Left ventricle myocardium inferior (tissue), 1 donor: ENCODE measurements at regions not wholly inside any gene's neighbourhood (a gene's known extent, or its start where the extent isn't known, plus 50 kb on each side); places are given as distances from the start of the nearest gene placed in this dataset.

Source experiments
- DNase-seq: peaks from one replicate; pipeline ENCODE4 v3.0.0-alpha.2; 2020
- H3K27ac ChIP-seq: fragments of 200-600 bp; replicated peaks from 2 replicates; pipeline ENCODE4 v1.8.0; 2021
- H3K27me3 ChIP-seq: fragments of 200-600 bp; 2 replicates; pipeline ENCODE4 v1.8.0; 2021; ENCODE audit warnings: low read depth
- H3K36me3 ChIP-seq: fragments of 200-600 bp; 2 replicates; pipeline ENCODE4 v1.8.0; 2021
- H3K4me1 ChIP-seq: fragments of 200-600 bp; 2 replicates; pipeline ENCODE4 v1.8.0; 2021
- H3K4me3 ChIP-seq: fragments of 200-600 bp; 2 replicates; pipeline ENCODE4 v1.8.0; 2021; ENCODE audit warnings: mild to moderate bottlenecking, moderate library complexity
- H3K9me3 ChIP-seq: fragments of 200-600 bp; replicated peaks from 2 replicates; pipeline ENCODE4 v1.8.0; 2021
- CTCF ChIP-seq: fragments of 200-600 bp; IDR thresholded peaks from 2 replicates; pipeline ENCODE4 v1.8.0; 2021; ENCODE audit warnings: antibody characterized with exemption, mild to moderate bottlenecking, borderline replicate concordance
- intact Hi-C: fragments of 100-400 bp; cut with micrococcal nuclease; formaldehyde crosslinking; loops from one replicate; pipeline ENCODE4 v1.11.0; 2022
- donor health status: DM: no; HTN: yes; CAD: no; lungs with severe emphysema.

- TF ChIP-seq CTCF, result no peak
- DNase-seq, result no peak
- intact Hi-C loops, result no loop called here
- H3K4me3 ChIP-seq, result no peak overlapping the region
- H3K36me3 ChIP-seq, result no peaks in the 10 kb centered on the region
- H3K27me3 ChIP-seq, result no peaks in the 10 kb centered on the region
- H3K27ac ChIP-seq, result no peak overlapping the region
- no peaks in the 10 kb centered on the region for H3K9me3 ChIP-seq
- H3K4me1 ChIP-seq, result no peaks in the 10 kb centered on the region
Measured at GRCh38 chr12:60119327-60119726, 523.5 kb downstream of the SLC16A7 start.

GRCh38 chr12:60120199-60120598 lies 524.4 kb downstream of the SLC16A7 start:
- no peaks in the 10 kb centered on the region for H3K36me3 ChIP-seq
- no peak for TF ChIP-seq CTCF
- intact Hi-C loops, result no loop called here

GRCh38 chr12:60123557-60123956 lies 527.7 kb downstream of the SLC16A7 start:
- H3K9me3 ChIP-seq, result no peaks in the 10 kb centered on the region
- H3K27me3 ChIP-seq, result no peaks in the 10 kb centered on the region
- DNase-seq, result no peak
- H3K4me3 ChIP-seq, result no peak overlapping the region
- TF ChIP-seq CTCF, result no peak
- no peak overlapping the region for H3K27ac ChIP-seq
- H3K36me3 ChIP-seq, result no peaks in the 10 kb centered on the region
- no peaks in the 10 kb centered on the region for H3K4me1 ChIP-seq
- intact Hi-C loops, result no loop called here

More at GRCh38 chr12:60120199-60120598, 524.4 kb downstream of the SLC16A7 start:
- no peaks in the 10 kb centered on the region for H3K27me3 ChIP-seq
- H3K27ac ChIP-seq, result no peak overlapping the region
- no peaks in the 10 kb centered on the region for H3K4me1 ChIP-seq
- H3K9me3 ChIP-seq, result no peaks in the 10 kb centered on the region
- H3K4me3 ChIP-seq, result no peak overlapping the region
- DNase-seq, result no peak

GRCh38 chr12:60137513-60137912 lies 541.7 kb downstream of the SLC16A7 start:
- Histone ChIP-seq H3K4me1 (no peaks in the 10 kb centered on the region), H3K4me3 (no peak overlapping the region), H3K27me3 (no peaks in the 10 kb centered on the region), H3K9me3 (no peaks in the 10 kb centered on the region), H3K27ac (no peak overlapping the region), H3K36me3 (no peaks in the 10 kb centered on the region)
- TF ChIP-seq CTCF, result no peak
- no peak for DNase-seq
- intact Hi-C loops, result no loop called here

- no peaks in the 10 kb centered on the region for H3K9me3 ChIP-seq
- no peaks in the 10 kb centered on the region for H3K27me3 ChIP-seq
- DNase-seq, result no peak
- no peaks in the 10 kb centered on the region for H3K36me3 ChIP-seq
- H3K4me1 ChIP-seq, result no peaks in the 10 kb centered on the region
- no peak for TF ChIP-seq CTCF
- intact Hi-C loops, result no loop called here
- H3K4me3 ChIP-seq, result no peak overlapping the region
- no peak overlapping the region for H3K27ac ChIP-seq
Measured at GRCh38 chr12:60138526-60138925, 542.7 kb downstream of the SLC16A7 start.

GRCh38 chr12:60144395-60144794 lies 548.6 kb downstream of the SLC16A7 start:
- Histone ChIP-seq H3K9me3 (peaks cover 3% of the 10 kb centered on the region), H3K27me3 (no peaks in the 10 kb centered on the region), H3K27ac (no peak overlapping the region), H3K36me3 (no peaks in the 10 kb centered on the region), H3K4me3 (no peak overlapping the region), H3K4me1 (no peaks in the 10 kb centered on the region)
- no peak for TF ChIP-seq CTCF
- DNase-seq, result no peak
- intact Hi-C loops, result no loop called here
